OCI-LY1 (cell line): ENCODE measurements at regions not wholly inside any gene's neighbourhood (a gene's known extent, or its start where the extent isn't known, plus 50 kb on each side); places are given as distances from the start of the nearest gene placed in this dataset.
"Not testable (repeated sequence)": the region's sequence is repeated elsewhere in the genome, so short reads cannot be mapped to it uniquely, and the experiment has no call there.

Source experiments
- H2AFZ ChIP-seq: fragments of 200-600 bp; sonication (generic), shearing (Covaris generic); 2 replicates; pipeline ENCODE4 v1.6.0; 2014; ENCODE audit warnings: antibody characterized with exemption, mild to moderate bottlenecking, low read length
- H3F3A ChIP-seq: fragments of 200-600 bp; sonication (generic), shearing (Covaris generic); 2 replicates; pipeline ENCODE4 v1.6.0; 2014; ENCODE audit warnings: mild to moderate bottlenecking, antibody characterized with exemption, low read length, moderate library complexity; ENCODE audit not compliant: insufficient read depth
- H3K27ac ChIP-seq: fragments of 200-600 bp; sonication (generic); 2 replicates; pipeline ENCODE4 v1.5.1; 2014; ENCODE audit warnings: low read length, mixed run types, mild to moderate bottlenecking, low read depth; ENCODE audit not compliant: poor library complexity, severe bottlenecking
- H3K27me3 ChIP-seq: fragments of 200-600 bp; sonication (generic); 2 replicates; pipeline ENCODE4 v1.6.0; 2014; ENCODE audit warnings: antibody characterized with exemption, mild to moderate bottlenecking, low read length, moderate library complexity; ENCODE audit not compliant: insufficient read depth
- H3K36me3 ChIP-seq: fragments of 200-600 bp; sonication (generic); 2 replicates; pipeline ENCODE4 v1.6.1; 2014; ENCODE audit warnings: mild to moderate bottlenecking, antibody characterized with exemption, low read length, moderate library complexity, mixed read lengths; ENCODE audit not compliant: insufficient read depth
- H3K4me1 ChIP-seq: fragments of 200-600 bp; sonication (generic); 2 replicates; pipeline ENCODE4 v1.5.1; 2014; ENCODE audit warnings: mild to moderate bottlenecking, low read length, moderate library complexity; ENCODE audit not compliant: insufficient read depth, severe bottlenecking
- H3K4me2 ChIP-seq: fragments of 200-600 bp; sonication (generic), shearing (Covaris generic); 2 replicates; pipeline ENCODE4 v1.6.1; 2014; ENCODE audit warnings: low read length
- H3K4me3 ChIP-seq: fragments of 200-600 bp; sonication (generic); 2 replicates; pipeline ENCODE4 v1.5.1; 2014; ENCODE audit warnings: low read length, low read depth, mild to moderate bottlenecking, mixed read lengths; ENCODE audit not compliant: poor library complexity, severe bottlenecking
- H3K79me2 ChIP-seq: fragments of 200-600 bp; shearing (Covaris generic); 2 replicates; pipeline ENCODE4 v1.6.1; 2016; ENCODE audit warnings: mixed run types, low read length, mixed read lengths; ENCODE audit not compliant: insufficient read depth
- H3K9ac ChIP-seq: fragments of 200-600 bp; sonication (generic), shearing (Covaris generic); 2 replicates; pipeline ENCODE4 v1.6.1; 2014; ENCODE audit warnings: mild to moderate bottlenecking, low read length, mixed read lengths
- H3K9me2 ChIP-seq: fragments of 200-600 bp; sonication (generic), shearing (Covaris generic); 2 replicates; pipeline ENCODE4 v1.6.1; 2014; ENCODE audit warnings: low read depth, mild to moderate bottlenecking, low read length, mixed read lengths
- H3K9me3 ChIP-seq: fragments of 200-600 bp; shearing (Covaris generic); 2 replicates; pipeline ENCODE4 v1.6.1; 2014; ENCODE audit warnings: low read length, mixed read lengths
- H4K20me1 ChIP-seq: fragments of 200-600 bp; sonication (generic), shearing (Covaris generic); 2 replicates; pipeline ENCODE4 v1.6.0; 2016; ENCODE audit warnings: mild to moderate bottlenecking, low read length; ENCODE audit not compliant: insufficient read depth
- CTCF ChIP-seq: fragments of 200-600 bp; sonication (generic), shearing (Covaris generic); IDR thresholded peaks from 2 replicates; pipeline ENCODE4 v1.5.1; 2017; ENCODE audit warnings: mild to moderate bottlenecking, antibody characterized with exemption, low read length, moderate library complexity, mixed read lengths
- EZH2 ChIP-seq: fragments of 200-600 bp; sonication (generic), shearing (Covaris generic); IDR thresholded peaks from 2 replicates; pipeline ENCODE4 v1.8.0; 2017; ENCODE audit warnings: borderline replicate concordance, mixed run types, mild to moderate bottlenecking, antibody characterized with exemption, low read length, moderate library complexity, mixed read lengths

GRCh38 chr11:44388828-44389657, 79.1 kb upstream of the ALX4 start:
- TF ChIP-seq CTCF (no peak), EZH2 (no peak)
- no peak overlapping the region for H3K9ac ChIP-seq
- H2AFZ ChIP-seq: no peak overlapping the region
- H3K4me2 ChIP-seq: no peak overlapping the region
- no peak overlapping the region for H3K4me3 ChIP-seq
- no peaks in the 10 kb centered on the region for H3K9me2 ChIP-seq
- H3K27me3 ChIP-seq: no peaks in the 10 kb centered on the region
- H3K36me3 ChIP-seq: no peaks in the 10 kb centered on the region
- H3K79me2 ChIP-seq: no peaks in the 10 kb centered on the region
- 0 out of 2 replicates have a peak, but pooled peaks cover 3% of the 10 kb centered on the region for H3K9me3 ChIP-seq
- no peaks in the 10 kb centered on the region for H3F3A ChIP-seq
- no peaks in the 10 kb centered on the region for H4K20me1 ChIP-seq
- no peaks in the 10 kb centered on the region for H3K4me1 ChIP-seq
- H3K27ac ChIP-seq: no peak overlapping the region

- H3K36me3 ChIP-seq: no peaks in the 10 kb centered on the region
- H3K4me1 ChIP-seq: no peaks in the 10 kb centered on the region
- 0 out of 2 replicates have a peak, but pooled peaks cover 3% of the 10 kb centered on the region for H3K9me3 ChIP-seq
- no peak overlapping the region for H3K4me2 ChIP-seq
- no peaks in the 10 kb centered on the region for H3K27me3 ChIP-seq
- H4K20me1 ChIP-seq: no peaks in the 10 kb centered on the region
- no peak overlapping the region for H3K9ac ChIP-seq
- H2AFZ ChIP-seq: no peak overlapping the region
- TF ChIP-seq EZH2 (no peak), CTCF (no peak)
- no peak overlapping the region for H3K4me3 ChIP-seq
- H3K27ac ChIP-seq: no peak overlapping the region
- H3K9me2 ChIP-seq: no peaks in the 10 kb centered on the region
- no peaks in the 10 kb centered on the region for H3K79me2 ChIP-seq
- no peaks in the 10 kb centered on the region for H3F3A ChIP-seq
These were observed 80.1 kb upstream of the ALX4 start for GRCh38 chr11:44389963-44390605.

GRCh38 chr11:44391004-44391403, 81.1 kb upstream of the ALX4 start:
- H3K79me2 ChIP-seq, H3K4me3 ChIP-seq, H4K20me1 ChIP-seq, H3F3A ChIP-seq, H3K4me2 ChIP-seq, H3K36me3 ChIP-seq, H3K4me1 ChIP-seq, H3K27ac ChIP-seq, H3K9ac ChIP-seq, H2AFZ ChIP-seq, H3K27me3 ChIP-seq, H3K9me2 ChIP-seq, H3K9me3 ChIP-seq: not testable (repeated sequence)

- H3K9me2 ChIP-seq, H3K36me3 ChIP-seq, H3K9ac ChIP-seq, H3K9me3 ChIP-seq, H3K4me1 ChIP-seq, H3F3A ChIP-seq, H3K4me3 ChIP-seq, H2AFZ ChIP-seq, H3K79me2 ChIP-seq, H3K4me2 ChIP-seq, H4K20me1 ChIP-seq, H3K27me3 ChIP-seq, H3K27ac ChIP-seq: not testable (repeated sequence)
These were observed 86.8 kb upstream of the ALX4 start for GRCh38 chr11:44396746-44397145.
